ENCODE measurements at regions not wholly inside any gene's neighbourhood (a gene's known extent, or its start where the extent isn't known, plus 50 kb on each side); places are given as distances from the start of the nearest gene placed in this dataset.

DNA sequence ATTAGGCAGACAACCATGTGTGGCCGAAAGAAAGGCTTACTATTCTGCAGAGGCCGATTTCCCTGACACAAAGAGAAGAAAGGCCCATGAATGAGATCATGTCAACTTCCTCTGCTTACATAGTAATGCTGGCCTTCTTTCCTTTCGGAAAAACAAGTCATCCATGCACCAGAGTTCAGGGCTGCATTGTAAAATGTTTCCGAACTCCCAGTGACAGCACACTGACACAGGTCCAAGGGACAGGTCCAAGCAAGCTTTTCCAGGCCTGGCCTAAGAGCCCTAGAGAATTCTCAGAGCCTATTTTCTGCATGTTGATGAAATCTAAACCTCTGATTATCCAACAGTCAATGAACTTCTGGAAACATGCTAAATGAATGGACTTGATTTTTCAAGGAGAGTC, 140.9 kb downstream of the ZNF608 start (continued):
- no peak for TF ChIP-seq ZNF570 (CRISPR knock-in tag; IDR thresholded peaks at IDR 0.05; ENCODE audit: borderline replicate concordance)
- TF ChIP-seq RXRB (CRISPR knock-in tag; IDR thresholded peaks at IDR 0.05; ENCODE audit: borderline replicate concordance), result peak; percentile 62; the same call in 1 of the 2 replicates
- no peak for TF ChIP-seq FOXM1 (CRISPR knock-in tag; IDR thresholded peaks at IDR 0.05)
- TF ChIP-seq ZNF317 (CRISPR knock-in tag; IDR thresholded peaks at IDR 0.05), result peak; percentile 40; the same call in 1 of the 2 replicates
- peak; percentile 77 for TF ChIP-seq RARA (CRISPR knock-in tag; IDR thresholded peaks at IDR 0.05)
- TF ChIP-seq LCORL (IDR thresholded peaks at IDR 0.05), result no peak
- TF ChIP-seq LCORL (CRISPR knock-in tag; IDR thresholded peaks at IDR 0.05), result peak; percentile 31; the same call in 1 of the 2 replicates
- TF ChIP-seq, protein P1, sequence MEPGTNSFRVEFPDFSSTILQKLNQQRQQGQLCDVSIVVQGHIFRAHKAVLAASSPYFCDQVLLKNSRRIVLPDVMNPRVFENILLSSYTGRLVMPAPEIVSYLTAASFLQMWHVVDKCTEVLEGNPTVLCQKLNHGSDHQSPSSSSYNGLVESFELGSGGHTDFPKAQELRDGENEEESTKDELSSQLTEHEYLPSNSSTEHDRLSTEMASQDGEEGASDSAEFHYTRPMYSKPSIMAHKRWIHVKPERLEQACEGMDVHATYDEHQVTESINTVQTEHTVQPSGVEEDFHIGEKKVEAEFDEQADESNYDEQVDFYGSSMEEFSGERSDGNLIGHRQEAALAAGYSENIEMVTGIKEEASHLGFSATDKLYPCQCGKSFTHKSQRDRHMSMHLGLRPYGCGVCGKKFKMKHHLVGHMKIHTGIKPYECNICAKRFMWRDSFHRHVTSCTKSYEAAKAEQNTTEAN (CRISPR knock-in tag; conservative IDR thresholded peaks at IDR 0.05), result peak; percentile 70; the same call in 1 of the 2 replicates
- TF ChIP-seq, protein P2, sequence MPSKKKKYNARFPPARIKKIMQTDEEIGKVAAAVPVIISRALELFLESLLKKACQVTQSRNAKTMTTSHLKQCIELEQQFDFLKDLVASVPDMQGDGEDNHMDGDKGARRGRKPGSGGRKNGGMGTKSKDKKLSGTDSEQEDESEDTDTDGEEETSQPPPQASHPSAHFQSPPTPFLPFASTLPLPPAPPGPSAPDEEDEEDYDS (CRISPR knock-in tag; IDR thresholded peaks at IDR 0.05), result 0 out of 2 replicates have a peak, but pooled peaks have one; percentile 10
- TF ChIP-seq, protein P3, sequence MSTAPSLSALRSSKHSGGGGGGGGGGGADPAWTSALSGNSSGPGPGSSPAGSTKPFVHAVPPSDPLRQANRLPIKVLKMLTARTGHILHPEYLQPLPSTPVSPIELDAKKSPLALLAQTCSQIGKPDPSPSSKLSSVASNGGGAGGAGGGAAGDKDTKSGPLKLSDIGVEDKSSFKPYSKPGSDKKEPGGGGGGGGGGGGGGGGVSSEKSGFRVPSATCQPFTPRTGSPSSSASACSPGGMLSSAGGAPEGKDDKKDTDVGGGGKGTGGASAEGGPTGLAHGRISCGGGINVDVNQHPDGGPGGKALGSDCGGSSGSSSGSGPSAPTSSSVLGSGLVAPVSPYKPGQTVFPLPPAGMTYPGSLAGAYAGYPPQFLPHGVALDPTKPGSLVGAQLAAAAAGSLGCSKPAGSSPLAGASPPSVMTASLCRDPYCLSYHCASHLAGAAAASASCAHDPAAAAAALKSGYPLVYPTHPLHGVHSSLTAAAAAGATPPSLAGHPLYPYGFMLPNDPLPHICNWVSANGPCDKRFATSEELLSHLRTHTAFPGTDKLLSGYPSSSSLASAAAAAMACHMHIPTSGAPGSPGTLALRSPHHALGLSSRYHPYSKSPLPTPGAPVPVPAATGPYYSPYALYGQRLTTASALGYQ (CRISPR knock-in tag; IDR thresholded peaks at IDR 0.05), result 0 out of 2 replicates have a peak, but pooled peaks have one; percentile 34
- no peak for TF ChIP-seq FOXA1 (IDR thresholded peaks at IDR 0.05)
- peak; percentile 50 for TF ChIP-seq FOXA1 (CRISPR knock-in tag; IDR thresholded peaks at IDR 0.05)
- TF ChIP-seq MEIS2 (CRISPR knock-in tag; IDR thresholded peaks at IDR 0.05), result peak; percentile 55; the same call in 1 of the 2 replicates
- TF ChIP-seq MIXL1 (CRISPR knock-in tag; IDR thresholded peaks at IDR 0.05), result 0 out of 2 replicates have a peak, but pooled peaks have one; percentile 13
- TF ChIP-seq ZNF557 (CRISPR knock-in tag; IDR thresholded peaks at IDR 0.05), result 0 out of 2 replicates have a peak, but pooled peaks have one; percentile 28
- TF ChIP-seq GATAD2A (CRISPR knock-in tag; IDR thresholded peaks at IDR 0.05), result peak; percentile 19; the same call in 1 of the 2 replicates
- TF ChIP-seq FOSL2 (CRISPR knock-in tag; IDR thresholded peaks at IDR 0.05), result peak; percentile 29
- TF ChIP-seq GABPB1 (CRISPR knock-in tag; IDR thresholded peaks at IDR 0.05), result no peak
- peak; percentile 77 for TF ChIP-seq JUN (CRISPR knock-in tag; IDR thresholded peaks at IDR 0.05)
- peak; percentile 30; the same call in 1 of the 2 replicates for TF ChIP-seq HOXA3 (CRISPR knock-in tag; IDR thresholded peaks at IDR 0.05)
- TF ChIP-seq, protein P4, sequence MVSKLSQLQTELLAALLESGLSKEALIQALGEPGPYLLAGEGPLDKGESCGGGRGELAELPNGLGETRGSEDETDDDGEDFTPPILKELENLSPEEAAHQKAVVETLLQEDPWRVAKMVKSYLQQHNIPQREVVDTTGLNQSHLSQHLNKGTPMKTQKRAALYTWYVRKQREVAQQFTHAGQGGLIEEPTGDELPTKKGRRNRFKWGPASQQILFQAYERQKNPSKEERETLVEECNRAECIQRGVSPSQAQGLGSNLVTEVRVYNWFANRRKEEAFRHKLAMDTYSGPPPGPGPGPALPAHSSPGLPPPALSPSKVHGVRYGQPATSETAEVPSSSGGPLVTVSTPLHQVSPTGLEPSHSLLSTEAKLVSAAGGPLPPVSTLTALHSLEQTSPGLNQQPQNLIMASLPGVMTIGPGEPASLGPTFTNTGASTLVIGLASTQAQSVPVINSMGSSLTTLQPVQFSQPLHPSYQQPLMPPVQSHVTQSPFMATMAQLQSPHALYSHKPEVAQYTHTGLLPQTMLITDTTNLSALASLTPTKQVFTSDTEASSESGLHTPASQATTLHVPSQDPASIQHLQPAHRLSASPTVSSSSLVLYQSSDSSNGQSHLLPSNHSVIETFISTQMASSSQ (IDR thresholded peaks at IDR 0.05; ENCODE audit: low read depth), result no peak
- TF ChIP-seq, protein P4 (CRISPR knock-in tag; IDR thresholded peaks at IDR 0.05; ENCODE audit: borderline replicate concordance), result peak; percentile 40; the same call in 1 of the 2 replicates
- no peak for TF ChIP-seq ZFP36 (IDR thresholded peaks at IDR 0.05; ENCODE audit: borderline replicate concordance, low read depth, low read length, partially characterized antibody)
- no peak for TF ChIP-seq SNAPC2 (CRISPR knock-in tag; IDR thresholded peaks at IDR 0.05)
- peak; percentile 53; the same call in 1 of the 2 replicates for TF ChIP-seq PHF21A (CRISPR knock-in tag; IDR thresholded peaks at IDR 0.05)
- TF ChIP-seq SOX6 (IDR thresholded peaks at IDR 0.05), result no peak
- TF ChIP-seq SOX6 (CRISPR knock-in tag; IDR thresholded peaks at IDR 0.05), result peak; percentile 78
